HG02938 (cell line): ENCODE measurements at regions not wholly inside any gene's neighbourhood (a gene's known extent, or its start where the extent isn't known, plus 50 kb on each side); places are given as distances from the start of the nearest gene placed in this dataset.
"Not testable (repeated sequence)": the region's sequence is repeated elsewhere in the genome, so short reads cannot be mapped to it uniquely, and the experiment has no call there.

ENCODE experiments used
- ATAC-seq: cut with Tn5 transposase; IDR thresholded peaks from one replicate; pipeline ENCODE4 v1.9.1; 2021; ENCODE audit warnings: mild to moderate bottlenecking, moderate library complexity; ENCODE audit not compliant: unreplicated experiment

DNA sequence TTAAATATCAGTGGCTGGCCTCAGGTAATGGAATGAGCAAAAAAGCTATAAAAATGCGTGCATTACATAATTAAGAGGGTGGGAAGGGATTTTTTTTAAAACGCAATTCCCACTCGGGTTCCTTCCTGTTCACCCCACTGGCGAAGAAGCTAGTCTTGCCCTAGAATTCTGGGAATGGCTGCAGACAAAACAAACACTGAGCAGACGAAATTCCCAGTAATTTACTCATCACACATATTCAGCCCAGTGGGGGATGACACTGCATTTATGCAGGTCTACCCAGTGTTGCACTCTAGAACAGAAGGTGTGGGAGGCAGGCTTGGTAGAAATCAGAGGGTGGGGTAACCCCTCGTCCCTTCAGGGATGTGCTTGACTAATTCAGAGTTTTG, 2695.0 kb upstream of the DEFB115 start:
- ATAC-seq, result no peak

DNA sequence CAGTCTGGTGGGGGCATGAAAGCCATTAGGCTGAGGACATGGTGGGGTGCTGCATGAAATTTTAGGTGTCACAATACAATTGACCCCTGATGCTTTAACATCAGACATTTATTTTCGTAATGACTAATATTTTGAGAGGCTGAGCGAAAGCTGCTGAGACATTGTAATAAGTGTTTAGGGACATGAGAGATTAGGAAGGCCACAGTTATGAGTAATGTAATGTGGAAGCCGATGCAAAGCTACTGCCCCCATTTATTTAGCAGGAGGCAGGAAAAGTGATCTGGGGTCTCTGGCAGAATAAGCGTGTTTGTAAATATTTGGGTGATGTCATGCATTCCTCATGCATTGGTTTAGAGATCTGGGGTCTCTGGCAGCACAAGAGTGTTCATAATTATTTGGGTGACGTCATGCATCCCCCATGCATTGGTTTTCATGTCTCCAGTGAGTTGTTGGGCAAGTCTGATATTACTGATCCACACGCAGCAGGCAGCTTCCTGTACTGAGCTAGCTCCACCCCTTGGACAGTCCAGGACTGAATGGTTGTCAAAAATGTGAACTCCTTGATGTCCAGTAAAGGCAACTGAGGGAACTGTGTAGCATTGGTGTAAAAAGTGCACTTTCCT, 2694.5 kb upstream of the DEFB115 start:
- ATAC-seq, result not testable (repeated sequence)

DNA sequence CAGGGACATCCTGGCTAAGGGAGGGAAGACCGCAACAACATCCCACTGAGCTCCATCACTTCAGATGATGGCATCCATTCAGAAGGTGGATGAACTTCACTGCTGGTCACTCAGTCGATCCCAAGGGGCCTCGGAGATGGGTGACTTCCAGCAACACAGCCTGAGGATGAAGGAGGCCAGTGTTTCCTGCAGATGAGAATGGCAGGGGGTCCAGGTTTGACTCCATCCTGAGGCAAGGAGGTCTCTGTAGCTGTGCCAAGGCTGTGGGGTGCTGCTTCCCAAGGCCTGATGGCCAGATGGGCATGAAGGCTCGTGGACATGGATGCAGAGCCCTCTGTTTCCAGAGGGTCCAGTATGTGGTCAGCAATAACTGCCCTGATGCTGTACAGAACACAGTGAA, 2693.4 kb upstream of the DEFB115 start:
- not testable (repeated sequence) for ATAC-seq

DNA sequence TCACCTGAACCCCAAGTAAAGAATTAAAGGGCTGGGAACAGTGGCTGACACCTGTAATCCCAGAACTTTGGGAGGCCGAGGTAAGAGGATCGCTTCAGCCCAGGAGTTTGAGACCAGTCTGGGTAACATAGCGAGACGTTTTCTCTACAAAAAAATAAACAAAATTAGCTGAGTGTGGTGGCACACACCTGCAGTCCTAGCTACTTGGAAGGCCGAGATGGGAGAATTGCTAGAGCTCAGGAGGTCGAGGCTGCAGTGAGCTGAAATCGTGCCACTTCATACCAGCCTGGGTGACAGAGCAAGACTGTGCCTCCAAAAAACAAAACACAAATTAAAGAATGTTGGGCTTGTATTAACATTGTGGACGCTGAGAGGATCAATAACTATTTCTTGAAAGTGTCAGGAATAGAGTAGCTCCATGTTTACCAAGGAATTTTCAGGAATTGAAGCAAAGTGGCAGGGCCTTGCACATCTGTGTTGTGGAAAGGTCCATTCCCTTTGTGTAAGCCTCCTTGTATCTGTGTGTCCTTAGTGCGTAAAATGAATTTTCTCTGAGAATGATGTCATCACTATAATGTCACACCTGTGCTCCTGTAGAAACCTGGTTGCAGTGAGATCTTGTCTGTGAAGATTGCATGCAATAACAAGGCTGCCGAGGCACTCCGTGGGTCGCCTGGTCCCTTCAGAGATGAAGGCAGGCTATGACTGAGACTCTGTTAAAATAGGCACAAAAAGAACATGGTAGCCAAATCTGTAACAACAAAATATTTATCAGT, 2692.6 kb upstream of the DEFB115 start:
- ATAC-seq, result not testable (repeated sequence)

DNA sequence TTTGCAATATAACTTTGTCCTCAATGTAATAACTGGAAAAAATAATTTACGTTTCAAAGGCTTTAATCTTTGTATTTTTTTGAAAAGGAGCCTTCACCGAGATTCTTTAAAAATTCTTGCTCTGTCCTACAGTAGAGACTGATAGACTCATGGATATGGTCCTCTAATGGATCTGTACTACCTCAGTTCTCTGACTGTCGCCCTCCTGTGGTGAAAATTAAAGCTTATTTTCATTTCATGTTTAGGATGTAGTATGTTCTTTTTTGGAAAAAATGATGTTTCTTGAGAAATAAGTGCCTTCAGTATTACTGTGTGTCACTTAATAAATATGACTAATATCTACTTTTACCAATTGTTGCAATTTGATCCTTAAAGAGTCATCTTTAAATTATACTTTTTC, 2681.5 kb upstream of the DEFB115 start:
- ATAC-seq, result not testable (repeated sequence)

DNA sequence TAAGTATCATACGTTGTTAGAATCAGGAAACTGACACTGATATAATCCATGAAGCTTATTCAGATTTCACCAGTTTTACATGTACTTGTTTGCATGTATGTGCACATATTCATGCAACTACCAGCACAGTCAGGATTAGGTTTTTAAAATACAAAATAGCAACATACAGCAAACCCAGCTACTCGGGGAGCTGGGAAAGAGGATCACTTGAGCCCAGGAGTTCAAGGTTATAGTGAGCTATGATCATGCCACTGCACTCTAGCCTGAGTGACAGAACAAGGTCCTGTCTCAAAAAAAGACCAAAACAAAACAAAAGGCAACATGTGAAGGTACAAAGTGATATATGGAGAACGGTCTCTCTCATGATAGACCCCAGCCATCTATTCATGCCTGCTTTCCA, 2665.8 kb upstream of the DEFB115 start:
- ATAC-seq, result not testable (repeated sequence)

DNA sequence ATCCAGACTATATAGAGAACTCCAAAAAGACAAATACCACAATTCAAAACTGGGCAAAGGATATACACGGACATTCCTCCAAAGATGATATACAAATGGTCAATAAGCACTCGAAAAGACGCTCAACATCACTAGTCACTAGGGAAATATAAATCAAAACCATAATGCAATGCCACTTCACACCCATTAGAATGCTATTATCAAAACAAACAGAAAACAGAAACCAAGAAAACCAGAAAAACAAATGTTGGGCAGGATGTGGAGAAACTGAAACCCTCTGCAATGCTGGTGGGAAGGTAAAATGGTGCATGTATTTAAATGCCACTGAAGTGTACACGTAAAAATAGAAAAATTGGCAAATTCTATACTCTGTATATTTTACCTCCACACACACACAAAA, 2664.1 kb upstream of the DEFB115 start:
- not testable (repeated sequence) for ATAC-seq

DNA sequence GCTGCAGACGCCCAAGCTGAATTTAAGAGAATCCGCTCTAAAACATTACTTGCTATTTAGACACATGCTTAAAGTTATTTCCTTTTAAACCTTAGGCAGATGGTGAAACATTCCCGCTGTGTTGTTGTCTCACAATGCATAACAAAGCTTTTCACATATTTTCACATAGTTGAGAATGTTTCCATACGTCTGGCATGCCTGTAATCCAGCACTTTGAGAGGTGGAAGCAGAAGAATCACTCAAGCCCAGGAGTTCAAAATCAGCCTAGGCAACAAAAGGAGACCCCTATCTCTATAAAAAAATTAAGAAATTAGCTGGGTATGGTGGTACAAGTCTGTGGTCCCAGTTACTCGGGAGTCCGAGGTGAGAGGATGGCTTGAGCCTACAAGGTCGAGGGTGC, 2663.0 kb upstream of the DEFB115 start:
- ATAC-seq, result not testable (repeated sequence)

DNA sequence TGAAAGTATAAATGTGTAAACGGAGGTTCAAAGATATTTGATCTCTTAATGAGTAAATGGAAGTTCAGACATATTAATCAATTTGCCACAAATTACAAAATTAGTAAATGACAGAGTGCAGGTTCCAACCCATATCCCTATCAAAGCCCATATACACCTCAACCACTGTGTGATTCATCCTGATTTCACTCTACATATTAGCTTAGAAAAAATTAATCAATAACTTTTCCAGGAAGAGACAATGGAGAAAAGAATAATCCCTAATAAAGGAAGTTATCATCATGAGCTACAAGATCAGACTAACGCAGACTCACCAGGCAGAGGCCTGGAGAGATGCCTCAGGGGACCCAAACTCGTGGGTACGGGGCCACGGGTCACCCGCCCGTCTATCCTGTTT, 2655.5 kb upstream of the DEFB115 start:
- ATAC-seq, result not testable (repeated sequence)

DNA sequence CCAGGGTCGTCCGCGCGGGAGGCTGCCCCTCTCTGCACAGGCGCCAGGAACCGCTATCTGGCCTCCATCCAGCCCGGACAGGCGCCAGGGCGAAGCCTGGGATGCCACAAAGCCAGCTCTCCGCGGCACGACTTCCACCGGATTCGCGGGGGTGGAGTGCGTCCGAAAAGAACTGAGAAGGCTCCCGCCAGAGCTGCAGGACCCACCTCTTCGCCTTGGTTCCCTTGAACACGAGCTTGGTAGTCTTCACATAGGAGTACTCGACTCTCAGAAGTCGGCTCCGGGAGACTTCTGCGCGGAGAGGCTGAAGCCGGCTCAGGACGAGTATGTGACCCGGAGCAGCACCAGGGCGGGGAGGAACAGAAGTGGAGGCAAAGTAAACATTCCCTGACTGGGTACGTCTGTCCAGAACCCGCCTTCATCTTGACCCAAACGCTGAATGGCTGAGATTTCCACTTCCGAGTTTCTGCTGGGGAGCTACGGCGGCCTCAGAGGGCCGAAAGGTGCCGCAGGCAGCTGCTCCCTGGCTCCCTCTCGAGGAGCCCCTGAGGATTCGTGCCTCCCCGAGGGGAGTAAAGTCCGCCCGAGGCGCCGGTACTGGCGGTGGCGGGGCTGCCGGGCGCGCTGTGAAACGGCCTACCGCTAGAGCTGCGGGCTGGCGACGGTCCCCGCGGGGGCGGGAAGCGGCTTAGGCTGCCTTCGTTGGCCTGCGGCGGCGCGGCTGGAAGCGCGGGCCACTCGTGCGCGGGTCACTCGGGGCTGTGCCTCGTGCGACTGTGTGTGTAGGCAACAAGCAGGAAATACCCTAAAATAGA, 2654.9 kb upstream of the DEFB115 start:
- ATAC-seq, result peak; percentile 99

DNA sequence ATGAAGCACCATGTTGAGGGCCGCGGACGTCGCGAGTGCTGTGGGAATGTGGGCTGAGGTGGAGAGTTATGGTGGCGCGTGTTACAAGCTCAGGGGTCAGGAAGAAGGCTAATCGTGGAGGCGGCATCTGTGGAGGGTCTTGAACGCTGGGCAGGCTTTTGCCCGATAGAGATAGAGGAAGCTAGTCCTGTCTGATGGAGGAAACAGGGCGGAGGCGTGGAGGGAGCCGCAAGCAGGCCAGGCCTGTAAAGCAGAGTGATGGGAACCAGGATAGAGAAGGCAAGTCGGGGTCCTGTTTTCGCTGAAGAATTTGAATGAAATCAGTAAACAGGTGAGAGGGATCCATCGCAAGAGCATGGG, 2654.3 kb upstream of the DEFB115 start:
- ATAC-seq, result not testable (repeated sequence)

DNA sequence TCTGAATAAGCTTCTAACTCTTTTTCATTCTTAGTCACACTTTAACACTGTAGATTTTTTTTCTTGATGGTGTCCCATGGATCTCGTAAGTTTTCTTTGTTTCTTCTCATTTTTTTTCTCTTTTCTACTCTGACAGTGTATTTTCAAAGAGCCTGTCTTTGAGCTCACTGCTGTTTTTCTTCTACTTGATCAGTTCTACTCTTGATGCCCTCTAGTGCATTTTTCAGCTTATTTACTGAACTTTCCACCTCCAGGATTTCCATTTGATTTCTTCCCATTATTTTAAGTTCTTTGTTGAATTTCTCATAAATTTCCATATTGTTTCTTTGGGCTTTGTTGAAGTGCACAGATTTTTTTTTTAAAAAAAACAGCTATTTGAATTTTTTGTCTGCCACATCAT, 2641.1 kb upstream of the DEFB115 start:
- no peak for ATAC-seq

DNA sequence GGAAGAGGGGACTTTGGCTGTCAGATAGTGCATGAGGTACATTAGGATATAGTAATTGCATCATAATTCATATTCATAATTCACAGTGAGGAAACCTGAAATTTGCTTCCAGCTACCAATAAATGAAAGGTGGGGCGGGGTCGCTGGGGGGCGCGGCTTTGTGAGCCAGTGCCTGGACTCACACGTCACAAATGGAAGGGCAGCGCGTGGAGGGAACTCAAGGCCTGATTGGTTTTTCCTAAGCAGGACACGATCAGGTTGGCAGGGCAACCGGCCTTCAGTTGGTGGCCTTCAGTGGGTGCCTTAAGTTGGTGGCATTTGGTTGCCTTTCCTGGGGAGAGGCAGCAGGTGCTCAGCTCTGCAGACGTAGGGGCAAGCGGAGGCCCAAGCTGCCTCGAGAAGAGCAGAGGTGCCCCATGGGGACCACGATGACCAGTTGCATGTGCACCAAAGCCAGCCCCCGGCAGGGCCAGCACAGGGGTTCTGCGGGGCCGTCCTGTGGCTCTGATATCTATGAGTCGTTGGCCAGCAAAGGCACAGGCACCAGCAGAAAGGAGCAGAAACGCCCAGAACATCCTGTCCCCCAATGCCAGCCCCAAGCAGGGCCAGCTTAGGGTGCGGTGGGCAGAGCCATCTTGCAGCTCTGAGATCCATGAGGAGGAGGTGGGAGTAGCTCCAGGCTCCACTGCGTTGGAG, 2637.4 kb upstream of the DEFB115 start:
- not testable (repeated sequence) for ATAC-seq

DNA sequence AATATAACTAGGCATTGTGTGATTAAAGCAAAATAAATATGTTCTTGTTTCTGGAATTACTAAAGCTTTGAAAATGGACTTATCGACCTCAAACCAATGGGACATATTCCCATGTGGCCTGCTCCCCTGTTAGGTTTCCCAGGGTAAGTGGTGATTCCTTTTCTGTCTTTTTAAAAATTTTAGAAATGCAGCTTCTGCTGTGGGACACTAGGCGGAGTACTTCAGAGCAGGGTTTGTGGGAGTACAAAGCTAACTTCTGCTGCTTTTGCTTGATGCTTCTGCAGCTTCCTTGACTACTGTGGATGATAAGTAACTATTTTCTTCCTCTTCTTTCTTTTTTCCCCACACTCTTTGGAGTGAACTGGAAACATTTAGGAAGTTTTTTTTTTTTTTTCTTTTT, 2632.4 kb upstream of the DEFB115 start:
- not testable (repeated sequence) for ATAC-seq

DNA sequence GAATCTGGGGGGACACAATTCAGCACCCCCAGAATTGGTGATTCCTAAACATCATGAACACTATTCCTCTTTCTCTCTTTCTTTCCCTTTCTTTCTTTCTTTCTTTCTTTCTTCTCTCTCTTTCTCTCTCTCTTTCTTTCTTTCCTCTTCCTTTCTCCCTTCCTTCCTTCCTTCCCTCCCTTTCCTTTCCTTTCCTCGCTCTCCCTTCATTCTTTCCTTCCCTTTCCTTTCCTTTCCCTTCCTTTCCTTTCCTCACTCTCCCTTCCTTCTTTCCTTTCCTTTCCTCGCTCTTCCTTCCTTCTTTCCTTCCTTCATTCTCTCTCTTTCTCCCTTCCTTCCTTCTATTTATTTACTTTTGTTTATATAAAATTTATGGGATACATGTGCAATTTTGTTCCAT, 2616.6 kb upstream of the DEFB115 start:
- not testable (repeated sequence) for ATAC-seq
